Suprapubic skin (tissue), 3 donors: ENCODE measurements at regions not wholly inside any gene's neighbourhood (a gene's known extent, or its start where the extent isn't known, plus 50 kb on each side); places are given as distances from the start of the nearest gene placed in this dataset.

ENCODE experiments used
- CTCF ChIP-seq, 2 donors: fragments of 200-600 bp in 1 of 2; fragments of 450-650 bp in 1 of 2; sonication (generic) in 1 of 2; IDR thresholded peaks; one replicate each; pipeline ENCODE4 v1.5.1; 2016 to 2019; ENCODE audit warnings: antibody characterized with exemption in 2 of 2, mild to moderate bottlenecking in 1 of 2, moderate library complexity in 1 of 2
- POLR2A ChIP-seq, 2 donors: fragments of 450-650 bp; IDR thresholded peaks; one replicate each; pipeline ENCODE4 v1.6.1; 2017; ENCODE audit warnings: antibody characterized with exemption in 2 of 2, mild to moderate bottlenecking in 2 of 2, moderate library complexity in 2 of 2

GRCh38 chr7:35480806-35481205, 214.1 kb downstream of the HERPUD2 start:
- TF ChIP-seq CTCF (IDR thresholded peaks at IDR 0.05): no peak
- no peak for TF ChIP-seq POLR2A (IDR thresholded peaks at IDR 0.05)
